Transverse colon (tissue), 4 donors: ENCODE measurements at regions not wholly inside any gene's neighbourhood (a gene's known extent, or its start where the extent isn't known, plus 50 kb on each side); places are given as distances from the start of the nearest gene placed in this dataset.

Source experiments
- DNase-seq: peaks from one replicate; pipeline ENCODE4 v3.0.0-alpha.2; 2019
- H3K27ac ChIP-seq, 4 donors: fragments of 200-600 bp; sonication (generic); 2 replicates each; pipeline ENCODE4 v1.5.1; 2016 to 2018; ENCODE audit warnings: inconsistent platforms in 4 of 4
- H3K27me3 ChIP-seq: fragments of 200-600 bp; sonication (generic); 2 replicates; pipeline ENCODE4 v1.5.1; 2017; ENCODE audit warnings: inconsistent platforms
- H3K36me3 ChIP-seq, 4 donors: fragments of 200-600 bp; sonication (generic); 2 replicates each; pipeline ENCODE4 v1.5.1; 2017 to 2019; ENCODE audit warnings: inconsistent platforms in 4 of 4
- H3K4me1 ChIP-seq, 4 donors: fragments of 200-600 bp; sonication (generic); 2 replicates each; pipeline ENCODE4 v1.5.1; 2017 to 2020; ENCODE audit warnings: inconsistent platforms in 4 of 4
- H3K4me3 ChIP-seq, 4 donors: fragments of 200-600 bp; sonication (generic); 1 replicate in 1 of 4; 2 replicates in 3 of 4; pipeline versions ENCODE4 v1.5.1 to v1.6.1; 2017 to 2019; ENCODE audit warnings: inconsistent platforms in 4 of 4
- H3K9me3 ChIP-seq, 2 donors: fragments of 200-600 bp; sonication (generic); 2 replicates each; pipeline ENCODE4 v1.5.1; 2017 to 2019; ENCODE audit warnings: inconsistent platforms in 2 of 2
- EP300 ChIP-seq: sonication (generic); formaldehyde crosslinking; IDR thresholded peaks from one replicate; pipeline ENCODE4 v1.6.1; 2017; ENCODE audit warnings: antibody characterized with exemption, low read depth
- POLR2A ChIP-seq: fragments of 450-650 bp; IDR thresholded peaks from one replicate; pipeline ENCODE4 v1.6.1; 2016; ENCODE audit warnings: antibody characterized with exemption, mild to moderate bottlenecking, moderate library complexity
- POLR2AphosphoS5 ChIP-seq, 3 donors: sonication (generic); formaldehyde crosslinking; IDR thresholded peaks; one replicate each; pipeline ENCODE4 v1.6.1; 2016; ENCODE audit warnings: antibody characterized with exemption in 3 of 3
- WGBS, 2 donors: methylation state at CpG; one replicate each; pipeline ENCODE4 v1.1.5; 2018; ENCODE audit warnings: low coverage in 1 of 2; 5-methylcytosine and 5-hydroxymethylcytosine counted together
- in situ Hi-C, 4 donors: fragments of 200-750 bp; cut with MboI; loops; one replicate each; pipeline versions ENCODE4 v1.15.0 to v1.15.1; 2017; ENCODE audit warnings: low sequenced_read_pairs in 3 of 4, low pct_ligation_motif_present in 1 of 4, low pct_unique_long_range_greater_than_20kb in 1 of 4
- intact Hi-C: fragments of 100-400 bp; cut with DNase I; formaldehyde crosslinking; loops from one replicate; pipeline ENCODE4 v1.15.1; 2023; ENCODE audit warnings: low total_unique reads
- TF ChIP-seq, protein P1 (sequence below), 5 experiments: fragments of 200-600 bp in 3 of 5; fragments of 450-650 bp in 2 of 5; sonication (generic) in 3 of 5; IDR thresholded peaks; 1 replicate in 2 of 5; 2 replicates in 3 of 5; pipeline ENCODE4 v1.5.1; 2016 to 2017; ENCODE audit warnings: antibody characterized with exemption in 5 of 5, inconsistent platforms in 3 of 5, mild to moderate bottlenecking in 2 of 5, moderate library complexity in 1 of 5

- no peak overlapping the region for H3K27ac ChIP-seq
- TF ChIP-seq POLR2A, result no peak
- no peak for TF ChIP-seq EP300
- no peak for TF ChIP-seq POLR2AphosphoS5 (IDR thresholded peaks at IDR 0.05)
- TF ChIP-seq, protein P1, sequence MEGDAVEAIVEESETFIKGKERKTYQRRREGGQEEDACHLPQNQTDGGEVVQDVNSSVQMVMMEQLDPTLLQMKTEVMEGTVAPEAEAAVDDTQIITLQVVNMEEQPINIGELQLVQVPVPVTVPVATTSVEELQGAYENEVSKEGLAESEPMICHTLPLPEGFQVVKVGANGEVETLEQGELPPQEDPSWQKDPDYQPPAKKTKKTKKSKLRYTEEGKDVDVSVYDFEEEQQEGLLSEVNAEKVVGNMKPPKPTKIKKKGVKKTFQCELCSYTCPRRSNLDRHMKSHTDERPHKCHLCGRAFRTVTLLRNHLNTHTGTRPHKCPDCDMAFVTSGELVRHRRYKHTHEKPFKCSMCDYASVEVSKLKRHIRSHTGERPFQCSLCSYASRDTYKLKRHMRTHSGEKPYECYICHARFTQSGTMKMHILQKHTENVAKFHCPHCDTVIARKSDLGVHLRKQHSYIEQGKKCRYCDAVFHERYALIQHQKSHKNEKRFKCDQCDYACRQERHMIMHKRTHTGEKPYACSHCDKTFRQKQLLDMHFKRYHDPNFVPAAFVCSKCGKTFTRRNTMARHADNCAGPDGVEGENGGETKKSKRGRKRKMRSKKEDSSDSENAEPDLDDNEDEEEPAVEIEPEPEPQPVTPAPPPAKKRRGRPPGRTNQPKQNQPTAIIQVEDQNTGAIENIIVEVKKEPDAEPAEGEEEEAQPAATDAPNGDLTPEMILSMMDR (IDR thresholded peaks at IDR 0.05), result no peak
- H3K36me3 ChIP-seq, result no peaks in the 10 kb centered on the region
- WGBS, 2 donors, result 83 to 89% methylated on average over 1 of the region's 1 CpG
- no peak overlapping the region for H3K4me3 ChIP-seq
- in situ Hi-C loops (loop anchor here in 1 of 4 donors (25.0 kb wide), 1 partner anchor 624 kb away; no protein-coding TSS in a partner anchor), intact Hi-C loops (no loop called here)
- H3K27me3 ChIP-seq, result no peaks in the 10 kb centered on the region
- H3K4me1 ChIP-seq, result no peaks in the 10 kb centered on the region
- no peaks in the 10 kb centered on the region for H3K9me3 ChIP-seq
- no peak for DNase-seq
These were observed 98.6 kb downstream of the ZNF281 start for GRCh38 chr1:200311256-200311655.

DNA sequence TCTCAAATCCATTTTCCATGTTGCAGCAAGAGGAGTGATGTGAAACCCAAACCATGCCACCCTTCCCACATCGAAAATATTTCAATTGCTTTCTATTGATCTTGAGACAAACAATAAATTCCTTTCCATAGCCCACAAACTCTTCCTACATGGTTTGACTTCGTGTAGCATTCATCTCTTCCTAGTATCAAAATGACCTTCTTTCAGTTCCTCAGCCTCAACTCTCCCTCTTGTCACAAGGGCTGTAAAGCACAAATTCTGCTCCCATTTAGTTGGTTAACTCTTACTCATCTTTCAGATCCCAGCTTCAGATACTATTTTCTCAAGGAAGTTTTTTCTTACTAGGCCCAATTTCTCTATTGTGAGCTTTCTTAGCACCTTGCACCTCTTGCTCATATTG lies 99.0 kb downstream of the ZNF281 start:
- DNase-seq, result no peak
- Histone ChIP-seq H3K27ac (no peak overlapping the region), H3K9me3 (no peaks in the 10 kb centered on the region), H3K36me3 (no peaks in the 10 kb centered on the region), H3K27me3 (no peaks in the 10 kb centered on the region), H3K4me3 (no peak overlapping the region), H3K4me1 (no peaks in the 10 kb centered on the region)
- TF ChIP-seq, protein P1 (IDR thresholded peaks at IDR 0.05), result no peak
- TF ChIP-seq EP300 (no peak), POLR2A (no peak)
- intact Hi-C loops, result no loop called here
- WGBS, 2 donors, result 70 to 86% methylated on average over 2 of the region's 2 CpGs
- in situ Hi-C loops, result loop anchor here in 1 of 4 donors (25.0 kb wide), 1 partner anchor 624 kb away; no protein-coding TSS in a partner anchor

DNA sequence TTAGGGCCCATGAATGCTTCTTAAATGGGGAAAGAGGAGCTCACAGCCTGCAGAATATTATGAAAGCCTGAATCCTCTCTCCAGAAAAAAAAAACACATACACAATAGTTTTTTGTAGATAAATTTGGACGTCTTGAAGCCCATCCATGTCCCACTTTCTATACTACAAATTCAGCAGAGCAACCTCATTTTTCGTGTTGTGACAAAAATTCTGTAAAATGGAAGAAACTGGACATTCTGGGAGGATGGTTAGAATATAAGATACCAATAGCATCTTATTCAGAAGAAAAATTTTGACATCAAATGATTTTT lies 102.1 kb downstream of the ZNF281 start:
- in situ Hi-C loops, result loop anchor here in 1 of 4 donors (25.0 kb wide), 1 partner anchor 620 kb away; no protein-coding TSS in a partner anchor
- no peaks in the 10 kb centered on the region for H3K27me3 ChIP-seq
- H3K4me3 ChIP-seq, result no peak overlapping the region
- no peaks in the 10 kb centered on the region for H3K9me3 ChIP-seq
- WGBS, 2 donors, result 62 to 71% methylated on average over 2 of the region's 2 CpGs
- H3K4me1 ChIP-seq, result peaks cover 0 to 2% (median 0%) of the 10 kb centered on the region in 4 donors
- TF ChIP-seq, protein P1 (IDR thresholded peaks at IDR 0.05), result peak in 1 of 5 experiments; percentile 5
- no peak for TF ChIP-seq POLR2A
- no peak overlapping the region for H3K27ac ChIP-seq
- no peak for DNase-seq
- no peaks in the 10 kb centered on the region for H3K36me3 ChIP-seq
- intact Hi-C loops, result no loop called here

- no peaks in the 10 kb centered on the region for H3K27me3 ChIP-seq
- H3K4me1 ChIP-seq, result peaks cover 0 to 5% (median 0%) of the 10 kb centered on the region in 4 donors
- no peak for TF ChIP-seq POLR2AphosphoS5 (IDR thresholded peaks at IDR 0.05)
- no peak for TF ChIP-seq EP300
- TF ChIP-seq, protein P1 (IDR thresholded peaks at IDR 0.05), result peak; percentile 68 to 88 (median 85)
- TF ChIP-seq POLR2A, result no peak
- DNase-seq, result no peak
- intact Hi-C loops (no loop called here), in situ Hi-C loops (loop anchor here in 1 of 4 donors (25.0 kb wide), 1 partner anchor 620 kb away; no protein-coding TSS in a partner anchor)
- no peaks in the 10 kb centered on the region for H3K36me3 ChIP-seq
- no peak overlapping the region for H3K27ac ChIP-seq
- no peaks in the 10 kb centered on the region for H3K9me3 ChIP-seq
- H3K4me3 ChIP-seq, result no peak overlapping the region
- WGBS, 2 donors, result 17 to 38% methylated on average over 6 to 8 of the region's 8 CpGs
These were observed 102.7 kb downstream of the ZNF281 start for GRCh38 chr1:200306944-200307754.
